ENCODE measurements at regions not wholly inside any gene's neighbourhood (a gene's known extent, or its start where the extent isn't known, plus 50 kb on each side); places are given as distances from the start of the nearest gene placed in this dataset.
"Not testable (repeated sequence)": the region's sequence is repeated elsewhere in the genome, so short reads cannot be mapped to it uniquely, and the experiment has no call there.

DNA sequence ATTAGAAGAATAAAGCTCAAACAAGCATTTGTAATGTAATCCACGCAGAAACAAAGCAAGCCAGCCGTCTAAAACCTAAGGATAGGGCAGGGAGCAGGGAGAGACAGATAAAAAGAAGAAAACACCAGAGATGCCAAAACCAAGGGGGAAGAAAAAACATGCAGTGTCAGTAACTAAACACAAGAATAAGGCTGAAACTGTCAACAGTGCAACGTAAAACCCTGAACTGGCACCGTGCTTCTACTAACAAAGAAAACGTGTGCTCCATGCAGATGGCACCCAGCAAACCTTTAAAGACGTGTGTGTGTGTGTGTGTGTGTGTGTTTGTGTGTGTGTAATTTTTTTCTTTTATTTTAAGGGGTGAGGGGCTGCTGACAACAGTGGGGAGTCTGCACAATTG is 88.4 kb upstream of the TAB2 start:
- in situ Hi-C loops (cut with MboI; ENCODE audit: low pct_unique_long_range_greater_than_20kb, low sequenced_read_pairs), result no loop called here
- DNase-seq, result no peak

DNA sequence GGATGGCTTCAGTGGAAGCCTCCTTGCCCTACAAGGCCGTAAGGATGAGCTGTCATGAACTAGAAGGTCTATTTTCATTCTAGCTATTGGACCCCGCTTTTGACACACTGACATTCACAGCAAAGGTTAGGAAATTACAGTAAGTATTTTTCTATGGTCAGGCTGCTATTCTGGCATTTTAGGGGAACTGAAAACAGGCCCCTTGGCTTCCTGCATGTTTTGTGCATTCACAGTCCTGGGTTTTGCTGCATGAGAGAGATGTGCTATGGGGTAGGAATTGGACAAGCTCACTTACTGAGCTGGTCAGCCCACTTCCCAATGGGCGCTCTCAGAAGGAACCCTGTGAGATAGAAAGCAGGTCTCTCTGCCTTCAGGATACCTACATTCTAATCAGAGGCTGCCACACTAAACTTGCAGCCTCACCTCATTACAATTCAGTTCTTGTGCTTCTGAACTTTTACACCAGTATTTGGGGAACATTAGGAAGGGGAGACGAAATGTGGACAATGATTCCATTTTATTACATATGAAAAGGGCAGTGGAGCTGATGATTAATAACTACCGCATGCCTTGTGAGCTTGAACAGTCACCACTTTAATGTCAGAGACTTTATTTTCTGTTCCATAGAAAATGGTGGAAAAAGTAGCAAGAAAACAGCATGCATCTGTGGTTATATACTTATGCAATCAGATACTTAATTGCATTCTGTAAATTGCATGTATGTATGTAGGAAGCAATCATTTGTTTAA is 86.6 kb upstream of the TAB2 start:
- no peak for DNase-seq
- in situ Hi-C loops (cut with MboI; ENCODE audit: low pct_unique_long_range_greater_than_20kb, low sequenced_read_pairs), result no loop called here

DNA sequence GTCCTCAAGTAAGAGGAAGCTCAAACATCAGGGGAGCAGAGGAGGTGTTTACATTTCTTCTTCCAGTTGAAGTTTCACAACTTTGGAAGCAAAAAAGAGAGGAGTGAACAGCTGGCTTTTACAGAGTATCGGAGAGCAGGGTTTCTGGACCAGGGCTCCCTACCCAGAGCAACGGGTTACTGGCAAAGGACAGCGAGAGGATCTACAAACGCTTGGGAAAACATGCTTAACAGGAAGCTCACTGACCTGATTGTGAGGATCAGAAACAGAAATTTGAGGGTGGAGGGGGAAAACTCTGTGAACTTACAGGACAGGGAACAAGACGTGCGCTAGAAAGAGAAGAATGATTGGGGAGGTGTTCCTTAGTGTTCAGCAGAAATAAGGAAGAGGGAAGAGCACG is 85.7 kb upstream of the TAB2 start:
- no peak for DNase-seq
- in situ Hi-C loops (cut with MboI; ENCODE audit: low pct_unique_long_range_greater_than_20kb, low sequenced_read_pairs), result no loop called here

DNA sequence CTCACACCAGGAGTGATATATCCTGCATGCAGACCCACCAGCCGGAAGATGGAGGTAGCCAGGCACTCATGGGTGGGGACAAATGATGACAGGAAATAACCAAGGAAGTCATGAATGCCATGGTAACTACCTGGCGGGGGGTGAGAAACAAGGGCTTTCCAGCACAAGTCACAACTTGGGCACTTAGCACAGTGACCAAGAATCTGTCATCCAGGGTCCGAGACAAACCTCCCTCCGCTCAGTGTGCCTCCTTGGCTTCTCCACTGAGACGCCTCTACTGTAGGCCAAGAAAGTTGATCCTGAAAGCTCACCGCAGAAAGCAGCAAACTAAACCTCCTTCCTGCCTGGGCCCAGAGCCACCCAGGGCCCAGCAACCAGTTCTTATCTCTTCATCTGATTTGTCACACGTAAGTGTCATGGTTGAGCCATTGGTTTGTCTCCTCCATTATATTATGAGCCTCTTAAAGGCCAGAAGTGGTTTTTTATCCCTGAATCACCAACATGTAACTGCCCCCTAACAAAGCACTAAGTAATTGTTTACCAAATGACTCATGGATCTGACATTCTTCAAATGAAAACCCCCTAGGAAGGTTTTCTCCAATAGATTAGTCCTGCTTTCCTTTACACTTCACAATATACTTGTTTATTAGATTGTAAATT is 84.3 kb upstream of the TAB2 start:
- DNase-seq, result peak; percentile 73
- in situ Hi-C loops (cut with MboI; ENCODE audit: low pct_unique_long_range_greater_than_20kb, low sequenced_read_pairs), result no loop called here

DNA sequence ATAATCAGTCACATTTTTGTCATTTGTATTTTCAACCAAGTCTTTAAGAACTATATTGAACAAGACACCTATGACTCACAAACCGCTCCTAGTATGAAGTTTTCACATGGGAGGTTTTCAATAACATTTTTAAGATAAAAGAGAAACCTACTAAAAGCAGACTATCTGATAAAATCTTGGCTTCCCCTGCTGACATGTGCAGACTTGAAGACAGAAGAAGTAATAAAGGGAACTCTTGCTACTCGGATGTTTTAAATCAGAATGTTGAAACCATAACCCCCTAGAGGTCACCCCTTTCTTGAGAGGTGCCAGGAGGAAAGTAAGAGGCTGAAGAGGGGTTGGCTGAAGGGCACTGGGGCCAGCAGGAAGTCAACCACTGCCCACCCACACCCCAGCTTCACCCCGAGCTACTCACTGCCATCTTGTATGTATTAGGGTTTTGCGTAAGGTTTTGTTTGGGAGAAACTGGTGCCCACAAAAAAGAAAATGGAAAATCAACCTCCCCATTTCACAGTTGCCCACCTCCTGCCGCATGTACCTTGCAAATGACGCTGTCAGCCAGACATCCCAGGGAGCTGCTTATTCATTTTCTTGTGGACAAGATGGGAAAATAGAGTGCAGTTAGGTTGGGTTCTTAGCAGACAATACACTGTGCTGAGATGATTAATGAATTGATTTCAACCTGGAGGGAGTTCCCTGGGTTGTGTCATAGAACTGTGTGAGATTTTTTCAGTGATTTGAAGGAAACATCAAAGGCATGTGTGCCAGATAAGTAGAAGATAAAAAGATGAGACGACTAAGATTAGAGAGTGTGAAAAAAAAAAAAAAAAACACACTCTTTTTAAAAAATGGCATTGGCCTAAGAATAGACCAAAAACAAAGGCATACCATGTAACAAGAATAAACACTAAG is 83.2 kb upstream of the TAB2 start:
- DNase-seq, result peak; percentile 59
- in situ Hi-C loops (cut with MboI; ENCODE audit: low pct_unique_long_range_greater_than_20kb, low sequenced_read_pairs), result no loop called here

DNA sequence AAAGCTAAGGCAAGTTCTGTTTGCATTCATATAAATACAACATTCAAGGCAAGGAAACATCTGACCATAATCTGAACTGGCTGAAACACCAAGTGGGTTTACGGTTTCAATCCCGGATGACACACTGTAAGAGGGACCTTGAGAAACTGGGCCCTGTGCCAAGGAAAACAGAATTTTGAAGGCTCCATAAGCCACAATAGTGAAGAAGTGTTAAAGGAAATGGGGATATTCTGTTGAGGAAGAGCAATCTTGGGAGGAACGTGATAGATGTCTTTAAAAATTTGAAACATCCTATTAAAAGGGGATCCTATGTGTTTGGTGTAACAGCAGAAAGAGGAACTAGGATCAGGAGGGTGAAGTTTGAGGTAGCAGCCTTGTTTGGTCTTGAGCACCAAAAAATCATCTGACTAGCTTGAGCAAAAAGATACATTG is 82.4 kb upstream of the TAB2 start:
- peak; percentile 91 for DNase-seq
- in situ Hi-C loops (cut with MboI; ENCODE audit: low pct_unique_long_range_greater_than_20kb, low sequenced_read_pairs), result no loop called here

DNA sequence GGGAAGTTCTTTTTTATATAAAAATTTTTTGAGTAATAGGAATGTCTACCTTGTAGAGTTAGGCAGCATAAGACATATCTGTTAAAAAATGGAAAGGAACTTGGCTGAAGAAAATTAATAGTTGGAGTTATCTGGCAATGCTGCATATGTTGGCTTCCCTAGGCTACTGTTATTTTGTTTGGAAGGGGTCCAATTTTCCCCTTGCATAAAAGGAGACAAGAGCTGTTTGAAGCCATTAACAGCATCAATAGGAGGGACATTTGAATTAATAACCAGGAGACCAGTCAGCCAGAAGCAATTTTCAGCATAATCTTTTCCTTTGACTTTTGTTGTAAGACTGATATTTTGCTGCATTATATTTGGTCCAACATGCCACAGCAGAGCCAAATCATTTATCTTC is 80.9 kb upstream of the TAB2 start:
- in situ Hi-C loops (cut with MboI; ENCODE audit: low pct_unique_long_range_greater_than_20kb, low sequenced_read_pairs), result no loop called here
- no peak for DNase-seq

DNA sequence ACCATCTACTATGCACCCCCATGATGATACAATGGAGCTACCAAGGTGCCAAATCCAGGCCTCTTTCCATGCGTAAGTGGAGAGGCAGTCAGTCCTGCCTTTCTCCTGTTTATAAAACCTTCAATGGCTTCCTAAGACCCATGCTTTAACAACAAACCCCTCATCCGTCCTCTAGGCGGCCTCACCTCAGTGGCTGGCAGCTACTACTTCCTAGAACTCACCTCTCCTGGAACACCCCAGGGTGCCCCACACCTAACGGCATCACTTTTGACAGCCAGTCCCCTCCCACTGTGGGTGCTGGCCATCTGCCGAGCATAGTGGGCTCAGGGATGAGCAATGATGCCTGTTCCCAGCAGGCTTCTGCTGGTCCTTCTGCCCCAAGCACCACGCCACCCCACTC is 80.0 kb upstream of the TAB2 start:
- in situ Hi-C loops (cut with MboI; ENCODE audit: low pct_unique_long_range_greater_than_20kb, low sequenced_read_pairs), result no loop called here
- DNase-seq, result no peak

DNA sequence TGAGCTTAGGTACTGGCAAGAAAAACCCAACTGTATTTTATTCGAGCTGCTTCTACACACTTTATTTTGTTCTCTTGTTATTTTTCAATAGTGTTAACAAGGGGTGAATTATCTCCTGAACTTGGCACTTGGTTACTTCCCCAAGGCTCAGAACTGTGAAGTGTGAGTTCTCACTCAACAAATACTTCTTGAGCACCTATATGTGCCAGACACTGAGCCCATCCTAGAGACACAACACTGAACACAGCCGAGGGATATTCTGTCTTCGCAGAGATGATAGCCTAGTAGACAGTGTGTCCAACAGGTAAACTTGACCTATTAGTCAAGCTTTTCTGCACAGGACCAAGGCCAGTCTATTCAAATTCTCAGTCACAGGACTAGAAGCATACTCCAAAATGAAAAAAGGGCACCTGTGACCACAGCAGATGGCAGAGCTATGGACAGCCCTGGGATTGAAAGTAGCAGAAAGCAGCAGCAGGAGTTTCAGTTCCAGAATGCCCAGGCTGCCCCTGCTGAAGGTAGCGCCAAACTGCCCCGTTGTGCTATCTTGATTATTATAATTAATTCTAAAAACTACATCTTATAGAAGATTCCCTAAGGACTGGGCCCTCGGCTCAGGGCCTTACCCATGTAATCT is 77.8 kb upstream of the TAB2 start:
- in situ Hi-C loops (cut with MboI; ENCODE audit: low pct_unique_long_range_greater_than_20kb, low sequenced_read_pairs), result no loop called here
- DNase-seq, result no peak

DNA sequence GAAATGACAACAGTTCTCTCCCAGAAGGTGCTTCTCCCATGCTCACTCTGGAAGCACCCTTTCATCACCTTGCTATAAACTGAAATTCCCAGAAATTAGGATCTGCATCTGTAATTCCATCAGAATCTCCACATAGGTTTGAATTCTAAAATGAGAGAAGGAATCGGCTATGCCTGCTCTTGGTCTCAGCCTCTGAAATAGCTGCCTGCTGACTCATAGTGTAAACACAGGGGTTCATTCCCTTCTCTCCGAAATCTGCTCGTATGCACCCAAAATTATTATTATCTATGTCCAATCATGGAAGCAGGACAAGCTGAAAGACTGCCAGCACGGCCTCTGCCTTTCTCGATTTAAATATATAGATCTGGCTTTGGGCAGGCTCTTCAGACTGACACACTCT is 74.6 kb upstream of the TAB2 start:
- in situ Hi-C loops (cut with MboI; ENCODE audit: low pct_unique_long_range_greater_than_20kb, low sequenced_read_pairs), result no loop called here

DNA sequence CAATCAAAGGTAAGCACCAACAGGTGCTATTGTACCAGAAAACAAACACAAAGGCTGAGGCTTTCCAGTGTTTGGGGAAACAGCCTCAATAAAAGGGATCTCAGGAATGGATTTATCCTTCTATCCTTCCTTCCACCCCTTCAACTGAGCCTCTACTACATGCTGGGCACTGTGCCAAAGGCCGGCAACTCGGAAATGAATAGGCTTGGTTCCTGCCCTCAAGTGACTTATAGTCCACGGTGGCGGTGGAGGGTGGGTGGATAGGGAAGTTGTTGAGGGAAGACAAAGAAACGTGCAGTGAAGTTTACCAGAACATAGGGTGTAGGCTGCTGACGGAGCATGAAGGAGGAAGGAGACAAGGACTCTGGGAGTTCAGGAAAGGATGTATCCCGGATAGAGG is 73.4 kb upstream of the TAB2 start:
- in situ Hi-C loops (cut with MboI; ENCODE audit: low pct_unique_long_range_greater_than_20kb, low sequenced_read_pairs), result no loop called here
- no peak for DNase-seq

More for the DNA sequence above, 74.6 kb upstream of the TAB2 start:
- DNase-seq, result no peak

DNA sequence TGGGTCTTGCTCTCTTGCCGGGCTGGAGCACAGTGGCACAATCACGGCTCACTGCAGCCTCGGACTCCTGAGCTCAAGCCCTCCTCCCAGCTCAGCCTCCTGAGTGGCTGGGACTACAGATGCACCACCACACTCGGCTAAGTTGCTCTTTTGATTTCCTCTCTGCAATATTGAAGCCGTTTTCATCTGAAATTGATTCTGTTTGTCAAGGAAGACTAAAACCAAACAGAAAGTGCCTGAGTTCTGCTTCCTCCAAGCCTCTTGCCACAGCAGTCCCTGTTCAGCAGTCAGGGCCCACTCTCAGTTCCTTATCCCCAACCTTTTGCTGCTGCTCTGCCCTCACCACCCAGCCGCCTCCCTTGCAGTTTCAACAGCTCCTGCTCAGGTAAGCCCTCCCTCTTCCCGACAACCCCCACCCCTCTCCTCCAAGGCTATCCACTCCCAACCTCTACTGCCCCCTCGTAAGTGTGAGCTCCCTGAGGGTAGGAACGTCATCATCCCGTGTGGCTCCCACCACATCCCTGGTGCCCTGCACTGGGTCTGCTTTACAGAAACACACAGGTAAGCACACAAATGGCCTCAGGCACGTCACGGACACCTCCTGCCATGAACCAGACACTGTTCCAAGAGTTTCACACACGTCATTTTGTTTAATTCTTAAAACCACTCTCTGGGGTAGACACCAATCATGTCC is 70.7 kb upstream of the TAB2 start:
- in situ Hi-C loops (cut with MboI; ENCODE audit: low pct_unique_long_range_greater_than_20kb, low sequenced_read_pairs), result no loop called here
- DNase-seq, result no peak

DNA sequence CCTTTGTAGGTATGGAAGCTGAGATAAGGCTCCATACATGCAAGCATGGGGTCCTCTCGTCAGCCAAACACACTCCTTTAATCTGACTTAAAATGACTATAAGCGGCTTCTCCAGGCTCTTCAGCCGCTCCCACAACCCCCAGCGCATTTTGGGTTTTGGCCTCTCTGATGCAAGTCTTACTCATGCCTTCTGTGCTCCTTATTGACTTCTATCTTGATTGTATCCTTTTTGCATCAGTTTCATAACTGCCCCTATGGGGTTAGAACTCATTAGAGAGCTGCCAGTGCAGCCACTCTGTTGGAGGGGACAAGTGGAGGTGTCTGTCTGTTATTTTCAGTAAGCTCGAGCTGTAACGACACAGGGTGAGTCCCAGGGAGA is 70.1 kb upstream of the TAB2 start:
- in situ Hi-C loops (cut with MboI; ENCODE audit: low pct_unique_long_range_greater_than_20kb, low sequenced_read_pairs), result no loop called here
- DNase-seq, result no peak

DNA sequence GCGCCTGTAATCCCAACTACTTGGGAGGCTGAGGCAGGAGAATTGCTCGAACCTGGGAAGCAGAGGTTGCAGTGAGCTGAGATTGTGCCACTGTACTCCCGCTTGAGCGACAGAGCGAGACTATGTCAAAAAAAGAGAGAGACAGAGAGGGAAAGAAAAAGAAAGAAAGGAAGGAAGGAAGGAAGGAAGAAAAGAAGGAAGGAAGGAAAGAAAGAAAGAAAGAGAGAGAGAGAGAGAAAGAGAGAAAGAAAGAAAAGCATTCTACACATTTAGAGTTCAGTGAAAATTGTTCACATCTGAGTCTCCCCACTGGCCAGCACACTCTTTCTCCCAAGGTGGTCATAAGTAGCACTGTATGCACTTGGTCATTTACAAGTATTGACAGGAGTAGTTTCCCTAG is 69.2 kb upstream of the TAB2 start:
- in situ Hi-C loops (cut with MboI; ENCODE audit: low pct_unique_long_range_greater_than_20kb, low sequenced_read_pairs); DNase-seq: not testable (repeated sequence)

DNA sequence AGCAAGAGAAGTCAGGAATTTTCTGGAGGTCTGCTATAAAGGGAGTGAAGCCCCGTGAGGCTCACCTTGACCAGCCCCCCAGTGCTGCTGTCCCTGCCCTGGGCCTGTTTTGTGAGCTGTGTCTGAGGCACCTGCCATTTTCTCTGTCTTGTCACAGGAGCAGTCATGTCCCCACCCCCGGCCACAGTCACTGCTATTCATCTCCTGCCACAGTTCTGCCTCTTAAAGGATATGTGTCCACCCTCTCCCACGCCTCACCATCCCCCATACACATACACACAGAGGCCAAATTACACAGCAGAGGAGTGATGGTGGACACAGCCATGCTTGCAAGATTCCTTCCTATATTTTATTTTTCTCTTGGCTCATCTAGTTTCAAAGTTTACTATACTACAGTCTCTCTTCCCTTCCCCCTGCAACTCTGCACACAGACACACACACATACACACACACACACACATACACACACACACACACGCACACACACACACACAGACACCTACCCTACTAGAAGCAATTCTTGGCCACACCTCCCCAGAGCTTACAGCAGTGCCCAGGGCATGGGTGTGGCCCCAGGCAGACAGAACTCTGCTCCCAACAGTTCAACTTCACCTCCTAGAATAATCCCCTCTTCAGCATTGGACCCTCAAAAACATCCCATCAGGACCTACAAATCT is 68.7 kb upstream of the TAB2 start:
- in situ Hi-C loops (cut with MboI; ENCODE audit: low pct_unique_long_range_greater_than_20kb, low sequenced_read_pairs), result no loop called here
- no peak for DNase-seq

DNA sequence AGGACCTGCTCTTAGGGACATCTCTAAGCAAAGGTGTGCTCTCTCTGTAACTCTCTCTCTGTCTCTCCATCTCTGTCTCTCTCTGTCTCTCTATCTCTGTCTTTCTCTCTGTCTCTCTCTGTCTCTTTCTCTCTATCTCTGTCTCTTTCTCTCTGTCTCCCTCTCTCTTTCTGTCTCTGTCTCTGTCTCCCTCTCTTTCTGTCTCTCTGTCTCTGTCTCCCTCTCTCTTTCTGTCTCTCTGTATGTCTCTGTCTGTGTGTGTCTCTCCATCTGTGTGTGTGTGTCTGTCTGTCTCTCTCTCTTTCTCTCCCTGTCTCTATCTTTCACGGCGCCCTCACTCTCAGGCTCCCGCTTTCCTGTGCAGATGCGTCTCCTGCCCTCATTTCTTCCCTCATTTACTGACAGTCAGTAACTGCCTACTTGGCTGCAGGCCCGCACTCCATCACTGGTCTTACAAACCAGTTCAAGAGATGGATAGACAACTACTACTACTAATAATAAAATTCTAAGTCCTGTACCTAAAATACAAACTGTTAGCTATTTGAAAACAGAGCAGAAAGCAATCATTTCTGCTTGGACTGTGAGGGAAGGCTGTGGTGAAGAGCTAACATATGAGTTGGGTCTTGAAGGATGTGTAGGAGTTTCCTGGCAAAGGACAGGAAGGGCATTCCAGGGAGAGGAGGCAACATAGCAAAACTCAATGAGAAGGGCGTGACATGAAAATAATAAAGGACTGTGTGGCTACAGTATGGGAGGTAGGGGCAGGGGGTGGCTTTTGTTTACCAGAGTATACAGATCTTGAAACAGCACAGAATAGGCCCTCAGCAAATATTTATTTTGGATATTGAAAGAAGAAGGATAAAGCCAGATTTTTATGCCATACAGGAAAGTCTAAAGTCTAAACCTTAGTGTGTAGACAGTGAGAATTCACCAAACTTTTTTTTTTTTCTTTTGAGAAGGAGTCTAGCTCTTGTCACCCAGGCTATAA is 67.8 kb upstream of the TAB2 start:
- peak; percentile 22 for DNase-seq
- in situ Hi-C loops (cut with MboI; ENCODE audit: low pct_unique_long_range_greater_than_20kb, low sequenced_read_pairs), result no loop called here

DNA sequence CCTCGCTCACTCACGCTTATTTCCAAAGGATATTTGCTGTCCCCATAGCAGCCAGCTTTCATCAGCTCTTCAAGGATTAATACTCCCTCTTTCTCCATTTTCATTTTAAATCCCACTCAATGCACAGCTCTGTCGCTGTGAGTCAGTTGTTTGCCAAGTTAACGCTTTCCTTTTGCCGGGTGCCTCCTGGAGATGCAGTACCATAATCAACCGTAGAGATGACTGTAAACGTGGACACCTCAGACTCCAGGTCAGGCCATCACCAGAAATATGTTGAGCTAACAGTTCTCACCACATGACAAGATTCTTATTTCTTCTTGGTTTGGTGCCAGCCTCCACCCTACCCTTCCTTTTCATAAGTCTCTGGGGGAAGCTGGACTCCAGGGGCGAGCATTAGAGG is 66.6 kb upstream of the TAB2 start:
- DNase-seq, result no peak
- in situ Hi-C loops (cut with MboI; ENCODE audit: low pct_unique_long_range_greater_than_20kb, low sequenced_read_pairs), result no loop called here

Data from KBM-7 (cell line).